Gastroesophageal sphincter (tissue), 3 donors: ENCODE measurements at regions not wholly inside any gene's neighbourhood (a gene's known extent, or its start where the extent isn't known, plus 50 kb on each side); places are given as distances from the start of the nearest gene placed in this dataset.

Source experiments
- CTCF ChIP-seq, 4 experiments: fragments of 200-600 bp in 2 of 4; fragments of 450-650 bp in 2 of 4; sonication (generic) in 1 of 4; IDR thresholded peaks; one replicate each; pipeline ENCODE4 v1.5.1; 2017 to 2019; ENCODE audit warnings: antibody characterized with exemption in 4 of 4, mild to moderate bottlenecking in 2 of 4, moderate library complexity in 2 of 4
- EP300 ChIP-seq: sonication (generic); formaldehyde crosslinking; IDR thresholded peaks from one replicate; pipeline ENCODE4 v1.6.1; 2017; ENCODE audit warnings: antibody characterized with exemption, mild to moderate bottlenecking
- POLR2A ChIP-seq, 2 donors: fragments of 450-650 bp; IDR thresholded peaks; one replicate each; pipeline ENCODE4 v1.6.1; 2017; ENCODE audit warnings: antibody characterized with exemption in 2 of 2, mild to moderate bottlenecking in 2 of 2, moderate library complexity in 1 of 2
- POLR2AphosphoS5 ChIP-seq: sonication (generic); formaldehyde crosslinking; IDR thresholded peaks from one replicate; pipeline ENCODE4 v1.6.1; 2017; ENCODE audit warnings: antibody characterized with exemption

DNA sequence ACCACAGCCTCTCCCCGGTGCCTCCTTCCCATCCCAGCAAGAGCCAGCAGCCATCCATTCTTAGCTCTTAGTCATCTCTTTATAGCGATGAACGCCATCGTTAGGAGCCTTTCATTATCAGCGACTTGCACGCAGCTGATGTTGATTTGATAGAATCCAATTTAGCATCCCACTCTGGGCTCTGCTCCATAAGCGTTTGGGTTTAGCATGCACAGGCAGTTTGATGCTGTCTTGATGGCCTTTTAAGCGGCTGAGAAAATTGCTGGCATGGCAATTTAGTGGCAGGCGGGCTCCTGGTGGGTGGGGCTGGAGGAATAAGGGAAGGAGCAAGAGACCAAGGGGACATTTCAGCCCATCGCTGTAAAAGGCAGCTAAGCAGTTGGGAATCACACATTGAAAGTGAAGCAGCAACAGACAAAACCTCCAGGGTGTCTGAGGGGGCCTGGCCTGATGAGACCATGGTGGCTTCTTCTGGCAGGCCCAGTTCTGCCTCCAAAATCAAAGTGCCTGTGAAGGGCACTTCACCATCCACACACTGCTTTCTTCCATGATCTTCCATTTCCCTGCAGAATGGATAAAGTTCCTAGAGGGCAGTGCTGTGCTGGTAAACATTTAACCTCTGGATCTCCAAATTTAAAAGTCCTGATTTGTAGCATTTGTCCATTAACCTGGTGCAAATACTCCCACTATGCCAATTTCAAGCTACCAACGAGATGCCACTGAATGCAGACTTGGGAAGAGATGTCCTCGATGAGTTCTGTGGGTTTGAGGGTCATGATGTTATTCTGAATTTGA, 107.8 kb upstream of the PLXNA4 start:
- no peak for TF ChIP-seq POLR2A (IDR thresholded peaks at IDR 0.05)
- no peak for TF ChIP-seq CTCF (IDR thresholded peaks at IDR 0.05)
- no peak for TF ChIP-seq POLR2AphosphoS5
- TF ChIP-seq EP300: no peak
